ENCODE measurements at regions not wholly inside any gene's neighbourhood (a gene's known extent, or its start where the extent isn't known, plus 50 kb on each side); places are given as distances from the start of the nearest gene placed in this dataset.

DNA sequence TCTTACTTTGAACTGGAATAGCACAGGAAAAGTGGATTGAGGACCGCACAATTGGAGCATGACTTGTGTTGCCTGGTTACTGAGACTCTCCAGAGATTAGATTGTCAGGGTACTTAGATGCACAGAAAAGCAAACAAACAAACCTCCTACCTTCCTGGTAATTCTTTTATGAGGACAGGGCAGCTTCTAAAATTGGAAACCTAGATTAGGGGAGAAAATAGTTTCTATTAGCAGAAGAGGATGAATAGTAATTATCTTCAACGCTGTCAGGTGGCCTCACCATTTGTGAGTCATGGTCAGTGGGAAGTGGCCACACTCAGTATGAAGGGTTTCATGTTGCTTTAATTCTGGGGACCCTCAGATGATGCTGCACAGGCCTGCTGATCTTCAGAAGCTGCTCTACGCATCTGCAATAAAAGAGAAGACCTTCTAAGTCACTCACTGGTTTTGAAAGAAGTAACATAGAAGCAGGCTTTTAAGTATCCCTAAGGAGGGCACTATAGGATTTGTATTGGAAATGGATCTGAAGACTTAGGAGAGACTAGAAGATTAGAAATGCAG lies 106.8 kb downstream of the LACC1 start:
- TF ChIP-seq POLR2A (IDR thresholded peaks at IDR 0.05; ENCODE audit: low read depth, low read length) (no peak), POLR2AphosphoS5 (IDR thresholded peaks at IDR 0.05; ENCODE audit: low read depth, low read length) (no peak), POU2F2 (IDR thresholded peaks at IDR 0.05; ENCODE audit: low read depth, low read length) (no peak)
